Glutamatergic neuron (in vitro differentiated cells): ENCODE measurements at regions not wholly inside any gene's neighbourhood (a gene's known extent, or its start where the extent isn't known, plus 50 kb on each side); places are given as distances from the start of the nearest gene placed in this dataset.

Experiments used
- DNase-seq: peaks from one replicate; pipeline ENCODE4 v3.0.0; 2022
- H3K27ac Mint-ChIP-seq: one replicate; pipeline ENCODE4 v1.8.0; 2020; ENCODE audit warnings: mild to moderate bottlenecking, mixed read lengths, inconsistent platforms; ENCODE audit not compliant: unreplicated experiment
- H3K27me3 Mint-ChIP-seq: one replicate; pipeline ENCODE4 v1.8.0; 2020; ENCODE audit warnings: mild to moderate bottlenecking, moderate library complexity, mixed read lengths, inconsistent platforms; ENCODE audit not compliant: unreplicated experiment
- H3K36me3 Mint-ChIP-seq: one replicate; pipeline ENCODE4 v1.8.0; 2020; ENCODE audit warnings: mild to moderate bottlenecking, mixed read lengths, inconsistent platforms; ENCODE audit not compliant: unreplicated experiment
- H3K4me1 Mint-ChIP-seq: one replicate; pipeline ENCODE4 v1.8.0; 2020; ENCODE audit warnings: mild to moderate bottlenecking, low read depth, mixed read lengths, inconsistent platforms; ENCODE audit not compliant: unreplicated experiment
- H3K4me3 Mint-ChIP-seq: one replicate; pipeline ENCODE4 v1.8.0; 2020; ENCODE audit warnings: mild to moderate bottlenecking, mixed read lengths, inconsistent platforms; ENCODE audit not compliant: unreplicated experiment
- H3K9me3 Mint-ChIP-seq: one replicate; pipeline ENCODE4 v1.8.0; 2020; ENCODE audit warnings: mild to moderate bottlenecking, moderate library complexity, mixed read lengths, inconsistent platforms; ENCODE audit not compliant: unreplicated experiment
- CTCF ChIP-seq: fragments of 200-600 bp; sonication (generic); IDR thresholded peaks from one replicate; pipeline ENCODE4 v1.5.0; 2021; ENCODE audit not compliant: partially characterized antibody, unreplicated experiment

GRCh38 chr17:13320046-13320785 lies 281.5 kb downstream of the HS3ST3A1 start:
- Mint-ChIP-seq H3K4me3 (no peak overlapping the region), H3K27me3 (peaks cover 4% of the 10 kb centered on the region), H3K27ac (no peak overlapping the region), H3K9me3 (peaks cover 3% of the 10 kb centered on the region), H3K36me3 (peaks cover 5% of the 10 kb centered on the region), H3K4me1 (peaks cover 11% of the 10 kb centered on the region)
- DNase-seq = no peak
- TF ChIP-seq CTCF = no peak

GRCh38 chr17:13316657-13317056 lies 285.1 kb downstream of the HS3ST3A1 start:
- Mint-ChIP-seq H3K4me1 (peaks cover 11% of the 10 kb centered on the region), H3K36me3 (no peaks in the 10 kb centered on the region), H3K27ac (no peak overlapping the region), H3K27me3 (peaks cover 2% of the 10 kb centered on the region), H3K4me3 (no peak overlapping the region), H3K9me3 (no peaks in the 10 kb centered on the region)
- no peak for TF ChIP-seq CTCF
- no peak for DNase-seq

- H3K9me3 Mint-ChIP-seq = no peaks in the 10 kb centered on the region
- peaks cover 9% of the 10 kb centered on the region for H3K36me3 Mint-ChIP-seq
- no peak for TF ChIP-seq CTCF
- DNase-seq = no peak
- H3K4me1 Mint-ChIP-seq = peaks cover 3% of the 10 kb centered on the region
- H3K27ac Mint-ChIP-seq = no peak overlapping the region
- H3K27me3 Mint-ChIP-seq = no peaks in the 10 kb centered on the region
- H3K4me3 Mint-ChIP-seq = no peak overlapping the region
Observed at GRCh38 chr17:13311306-13311705, 290.4 kb downstream of the HS3ST3A1 start.

- no peaks in the 10 kb centered on the region for H3K4me1 Mint-ChIP-seq
- no peak for DNase-seq
- H3K9me3 Mint-ChIP-seq = no peaks in the 10 kb centered on the region
- no peak overlapping the region for H3K27ac Mint-ChIP-seq
- peaks cover 9% of the 10 kb centered on the region for H3K36me3 Mint-ChIP-seq
- TF ChIP-seq CTCF = no peak
- H3K27me3 Mint-ChIP-seq = no peaks in the 10 kb centered on the region
- H3K4me3 Mint-ChIP-seq = no peak overlapping the region
Observed at GRCh38 chr17:13310858-13311257, 290.9 kb downstream of the HS3ST3A1 start.

- TF ChIP-seq CTCF = peak; percentile 54
- Mint-ChIP-seq H3K4me3 (no peak overlapping the region), H3K9me3 (no peaks in the 10 kb centered on the region), H3K27ac (no peak overlapping the region), H3K36me3 (peaks cover 9% of the 10 kb centered on the region), H3K4me1 (no peaks in the 10 kb centered on the region), H3K27me3 (no peaks in the 10 kb centered on the region)
- no peak for DNase-seq
Observed at GRCh38 chr17:13306310-13306962, 288.6 kb upstream of the ELAC2 start.
